ENCODE measurements at regions not wholly inside any gene's neighbourhood (a gene's known extent, or its start where the extent isn't known, plus 50 kb on each side); places are given as distances from the start of the nearest gene placed in this dataset.

- Histone ChIP-seq H3K27me3 (ENCODE audit: control insufficient read depth in 3 of 3, insufficient read depth in 3 of 3, low read length in 2 of 3) (no peaks in the 10 kb centered on the region), H3K4me3 (no peak overlapping the region), H3K36me3 (ENCODE audit: control insufficient read depth in 4 of 4, insufficient read depth in 4 of 4, low read length in 4 of 4) (no peaks in the 10 kb centered on the region), H3K27ac (ENCODE audit: low read depth in 1 of 2, low read length in 1 of 2) (no peak overlapping the region), H3K9me3 (ENCODE audit: control insufficient read depth in 4 of 4, insufficient read depth in 3 of 4, low read length in 3 of 4) (peaks cover 0 to 5% (median 0%) of the 10 kb centered on the region in 4 donors), H3K4me1 (ENCODE audit: control insufficient read depth in 5 of 5, insufficient read depth in 5 of 5, low read length in 5 of 5) (peaks cover 0 to 32% (median 0%) of the 10 kb centered on the region in 5 donors), H3K9ac (ENCODE audit: insufficient read depth in 1 of 2, low read length in 2 of 2) (no peak overlapping the region)
- no peak for TF ChIP-seq CTCF (IDR thresholded peaks at IDR 0.05; ENCODE audit: control extremely low read depth, extremely low read depth)
- no peak for ATAC-seq (ENCODE audit: insufficient read depth, low FRiP score)
- WGBS, 2 donors, result 96% methylated on average over 14 of the region's 14 CpGs
- DNase-seq, result no peak
Observed at GRCh38 chr2:104501929-104502328, 352.0 kb upstream of the POU3F3 start.

GRCh38 chr2:104502901-104503300 is 351.0 kb upstream of the POU3F3 start:
- no peaks in the 10 kb centered on the region for H3K27me3 ChIP-seq (ENCODE audit: control insufficient read depth in 3 of 3, insufficient read depth in 3 of 3, low read length in 2 of 3)
- DNase-seq, result peak; percentile 40 to 57 (median 52)
- H3K9ac ChIP-seq (ENCODE audit: insufficient read depth in 1 of 2, low read length in 2 of 2), result no peak overlapping the region
- H3K27ac ChIP-seq (ENCODE audit: low read depth in 1 of 2, low read length in 1 of 2), result no peak overlapping the region
- no peaks in the 10 kb centered on the region for H3K36me3 ChIP-seq (ENCODE audit: control insufficient read depth in 4 of 4, insufficient read depth in 4 of 4, low read length in 4 of 4)
- peaks cover 0 to 5% (median 0%) of the 10 kb centered on the region in 4 donors for H3K9me3 ChIP-seq (ENCODE audit: control insufficient read depth in 4 of 4, insufficient read depth in 3 of 4, low read length in 3 of 4)
- no peak for TF ChIP-seq CTCF (IDR thresholded peaks at IDR 0.05; ENCODE audit: control extremely low read depth, extremely low read depth)
- H3K4me1 ChIP-seq (ENCODE audit: control insufficient read depth in 5 of 5, insufficient read depth in 5 of 5, low read length in 5 of 5), result peaks cover 0 to 32% (median 0%) of the 10 kb centered on the region in 5 donors
- no peak overlapping the region for H3K4me3 ChIP-seq
- ATAC-seq (ENCODE audit: insufficient read depth, low FRiP score), result no peak
- 59 to 85% methylated on average over 7 of the region's 7 CpGs for WGBS, 2 donors

GRCh38 chr2:104504331-104505073 is 349.4 kb upstream of the POU3F3 start:
- Histone ChIP-seq H3K4me1 (ENCODE audit: control insufficient read depth in 5 of 5, insufficient read depth in 5 of 5, low read length in 5 of 5) (peaks cover 0 to 32% (median 0%) of the 10 kb centered on the region in 5 donors), H3K36me3 (ENCODE audit: control insufficient read depth in 4 of 4, insufficient read depth in 4 of 4, low read length in 4 of 4) (no peaks in the 10 kb centered on the region), H3K9me3 (ENCODE audit: control insufficient read depth in 4 of 4, insufficient read depth in 3 of 4, low read length in 3 of 4) (peaks cover 0 to 2% (median 0%) of the 10 kb centered on the region in 4 donors), H3K9ac (ENCODE audit: insufficient read depth in 1 of 2, low read length in 2 of 2) (no peak overlapping the region), H3K27ac (ENCODE audit: low read depth in 1 of 2, low read length in 1 of 2) (no peak overlapping the region), H3K27me3 (ENCODE audit: control insufficient read depth in 3 of 3, insufficient read depth in 3 of 3, low read length in 2 of 3) (no peaks in the 10 kb centered on the region), H3K4me3 (no peak overlapping the region)
- 32 to 61% methylated on average over 8 of the region's 8 CpGs for WGBS, 2 donors
- DNase-seq, result peak; percentile 20 to 46 (median 24)
- TF ChIP-seq CTCF (IDR thresholded peaks at IDR 0.05; ENCODE audit: control extremely low read depth, extremely low read depth), result no peak
- no peak for ATAC-seq (ENCODE audit: insufficient read depth, low FRiP score)
